SK-N-SH treated with all-trans-retinoic acid at 6 μM for 48 hours (cell line): ENCODE measurements at regions not wholly inside any gene's neighbourhood (a gene's known extent, or its start where the extent isn't known, plus 50 kb on each side); places are given as distances from the start of the nearest gene placed in this dataset.

Source experiments
- PPARA ChIP-seq: fragments of 250-450 bp; sonication (Bioruptor Pico); IDR thresholded peaks from 2 replicates; pipeline ENCODE4 v1.5.0; 2020; ENCODE audit warnings: mild to moderate bottlenecking, borderline replicate concordance
- RARB ChIP-seq: fragments of 250-450 bp; sonication (Bioruptor Pico); IDR thresholded peaks from 2 replicates; pipeline ENCODE4 v1.8.0; 2021; ENCODE audit warnings: mild to moderate bottlenecking, moderate library complexity
- ZC3H10 ChIP-seq: fragments of 250-450 bp; sonication (Bioruptor Pico); IDR thresholded peaks from 2 replicates; pipeline ENCODE4 v1.5.1; 2021; ENCODE audit warnings: mild to moderate bottlenecking, moderate library complexity
- ZNF70 ChIP-seq: fragments of 450-650 bp; formaldehyde crosslinking; IDR thresholded peaks from 2 replicates; pipeline ENCODE4 v1.5.0; 2020; ENCODE audit warnings: mild to moderate bottlenecking, moderate library complexity
- TF ChIP-seq, protein P1 (sequence below): fragments of 250-450 bp; sonication (Bioruptor Pico); IDR thresholded peaks from 2 replicates; pipeline ENCODE4 v1.8.0; 2020; ENCODE audit warnings: mild to moderate bottlenecking, moderate library complexity, borderline replicate concordance

DNA sequence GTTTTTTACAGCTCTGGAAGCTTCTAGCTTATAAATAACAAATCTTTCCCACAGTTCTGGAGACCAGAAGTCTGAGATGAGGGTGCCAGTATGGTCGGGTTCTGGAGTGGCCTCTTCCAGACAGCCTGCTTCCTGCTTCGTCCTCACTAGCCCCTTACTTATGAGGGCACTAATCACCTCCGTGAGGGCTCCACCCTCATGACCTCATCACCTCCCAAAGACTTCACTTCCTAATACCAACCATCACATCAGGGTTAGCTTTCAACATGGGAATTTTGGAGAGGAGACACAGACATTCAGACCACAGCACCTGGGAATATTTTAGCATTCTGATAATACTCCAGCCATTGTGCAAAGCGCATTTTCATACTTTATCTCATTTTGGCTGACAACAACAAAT lies 223.7 kb upstream of the IRF2BP2 start:
- TF ChIP-seq, protein P1, sequence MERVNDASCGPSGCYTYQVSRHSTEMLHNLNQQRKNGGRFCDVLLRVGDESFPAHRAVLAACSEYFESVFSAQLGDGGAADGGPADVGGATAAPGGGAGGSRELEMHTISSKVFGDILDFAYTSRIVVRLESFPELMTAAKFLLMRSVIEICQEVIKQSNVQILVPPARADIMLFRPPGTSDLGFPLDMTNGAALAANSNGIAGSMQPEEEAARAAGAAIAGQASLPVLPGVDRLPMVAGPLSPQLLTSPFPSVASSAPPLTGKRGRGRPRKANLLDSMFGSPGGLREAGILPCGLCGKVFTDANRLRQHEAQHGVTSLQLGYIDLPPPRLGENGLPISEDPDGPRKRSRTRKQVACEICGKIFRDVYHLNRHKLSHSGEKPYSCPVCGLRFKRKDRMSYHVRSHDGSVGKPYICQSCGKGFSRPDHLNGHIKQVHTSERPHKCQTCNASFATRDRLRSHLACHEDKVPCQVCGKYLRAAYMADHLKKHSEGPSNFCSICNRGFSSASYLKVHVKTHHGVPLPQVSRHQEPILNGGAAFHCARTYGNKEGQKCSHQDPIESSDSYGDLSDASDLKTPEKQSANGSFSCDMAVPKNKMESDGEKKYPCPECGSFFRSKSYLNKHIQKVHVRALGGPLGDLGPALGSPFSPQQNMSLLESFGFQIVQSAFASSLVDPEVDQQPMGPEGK (CRISPR knock-in tag): no peak
- TF ChIP-seq ZNF70 (CRISPR knock-in tag) (no peak), RARB (CRISPR knock-in tag) (no peak), PPARA (CRISPR knock-in tag) (no peak), ZC3H10 (no peak)
